ENCODE measurements at regions not wholly inside any gene's neighbourhood (a gene's known extent, or its start where the extent isn't known, plus 50 kb on each side); places are given as distances from the start of the nearest gene placed in this dataset.

- DNase-seq (ENCODE audit: low read depth in 2 of 2) = no peak
Observed at GRCh38 chr6:137689377-137689776, 177.7 kb upstream of the TNFAIP3 start.

- no peak for DNase-seq (ENCODE audit: low read depth in 2 of 2)
Observed at GRCh38 chr6:137690034-137690433, 177.0 kb upstream of the TNFAIP3 start.

- DNase-seq (ENCODE audit: low read depth in 2 of 2) = no peak
Observed at GRCh38 chr6:137690721-137691120, 176.3 kb upstream of the TNFAIP3 start.

- DNase-seq (ENCODE audit: low read depth in 2 of 2) = no peak
Observed at GRCh38 chr6:137692308-137692707, 174.8 kb upstream of the TNFAIP3 start.

- peak in 1 of 2 donors; percentile 24 for DNase-seq (ENCODE audit: low read depth in 2 of 2)
Observed at GRCh38 chr6:137692806-137693205, 174.3 kb upstream of the TNFAIP3 start.

- DNase-seq (ENCODE audit: low read depth in 2 of 2) = no peak
Observed at GRCh38 chr6:137693711-137694110, 173.3 kb upstream of the TNFAIP3 start.

- DNase-seq (ENCODE audit: low read depth in 2 of 2) = no peak
Observed at GRCh38 chr6:137696765-137697164, 170.3 kb upstream of the TNFAIP3 start.

GRCh38 chr6:137697267-137697938, 169.7 kb upstream of the TNFAIP3 start:
- DNase-seq (ENCODE audit: low read depth in 2 of 2) = peak in 1 of 2 donors; percentile 94

- peak in 1 of 2 donors; percentile 38 for DNase-seq (ENCODE audit: low read depth in 2 of 2)
Observed at GRCh38 chr6:137698636-137699030, 168.4 kb upstream of the TNFAIP3 start.

GRCh38 chr6:137699031-137699683, 167.9 kb upstream of the TNFAIP3 start:
- peak in 1 of 2 donors; percentile 44 for DNase-seq (ENCODE audit: low read depth in 2 of 2)

- no peak for DNase-seq (ENCODE audit: low read depth in 2 of 2)
Observed at GRCh38 chr6:137700161-137700560, 166.9 kb upstream of the TNFAIP3 start.

- DNase-seq (ENCODE audit: low read depth in 2 of 2) = peak in 1 of 2 donors; percentile 45
Observed at GRCh38 chr6:137700751-137701477, 166.1 kb upstream of the TNFAIP3 start.

- no peak for DNase-seq (ENCODE audit: low read depth in 2 of 2)
Observed at GRCh38 chr6:137701942-137702341, 165.1 kb upstream of the TNFAIP3 start.

- no peak for DNase-seq (ENCODE audit: low read depth in 2 of 2)
Observed at GRCh38 chr6:137702791-137703424, 164.2 kb upstream of the TNFAIP3 start.

GRCh38 chr6:137704802-137705159, 162.3 kb upstream of the TNFAIP3 start:
- no peak for DNase-seq (ENCODE audit: low read depth in 2 of 2)

- peak in 1 of 2 donors; percentile 62 for DNase-seq (ENCODE audit: low read depth in 2 of 2)
Observed at GRCh38 chr6:137705160-137706082, 161.6 kb upstream of the TNFAIP3 start.

GRCh38 chr6:137706083-137706750, 160.8 kb upstream of the TNFAIP3 start:
- no peak for DNase-seq (ENCODE audit: low read depth in 2 of 2)

- DNase-seq (ENCODE audit: low read depth in 2 of 2) = no peak
Observed at GRCh38 chr6:137707038-137707589, 159.9 kb upstream of the TNFAIP3 start.

GRCh38 chr6:137707590-137708360, 159.3 kb upstream of the TNFAIP3 start:
- peak; percentile 76 to 83 for DNase-seq (ENCODE audit: low read depth in 2 of 2)

Measured in dermis microvascular lymphatic vessel endothelial cell (primary cell).